ENCODE measurements at regions not wholly inside any gene's neighbourhood (a gene's known extent, or its start where the extent isn't known, plus 50 kb on each side); places are given as distances from the start of the nearest gene placed in this dataset.

- no peak for DNase-seq (ENCODE audit: low spot score)
- no peak for ATAC-seq
These were observed 97.5 kb downstream of the ZNF608 start for GRCh38 chr5:124648902-124649467.

- ATAC-seq = no peak
These were observed 99.1 kb downstream of the ZNF608 start for GRCh38 chr5:124647352-124647751.

GRCh38 chr5:124645396-124645795 is 101.0 kb downstream of the ZNF608 start:
- no peak for DNase-seq (ENCODE audit: low spot score)
- no peak for ATAC-seq

More at GRCh38 chr5:124647352-124647751, 99.1 kb downstream of the ZNF608 start:
- no peak for DNase-seq (ENCODE audit: low spot score)

GRCh38 chr5:124644582-124644981 is 101.9 kb downstream of the ZNF608 start:
- no peak for DNase-seq (ENCODE audit: low spot score)
- ATAC-seq = no peak

- ATAC-seq = no peak
- no peak for DNase-seq (ENCODE audit: low spot score)
These were observed 102.3 kb downstream of the ZNF608 start for GRCh38 chr5:124644138-124644537.

GRCh38 chr5:124643336-124643735 is 103.1 kb downstream of the ZNF608 start:
- no peak for DNase-seq (ENCODE audit: low spot score)
- ATAC-seq = no peak

GRCh38 chr5:124642151-124642550 is 104.3 kb downstream of the ZNF608 start:
- ATAC-seq (peak; percentile 75), DNase-seq (ENCODE audit: low spot score) (no peak)

GRCh38 chr5:124641154-124641792 is 105.2 kb downstream of the ZNF608 start:
- DNase-seq (ENCODE audit: low spot score) (peak; percentile 67), ATAC-seq (peak; percentile 97)

- DNase-seq (ENCODE audit: low spot score) (no peak), ATAC-seq (no peak)
These were observed 107.3 kb downstream of the ZNF608 start for GRCh38 chr5:124639095-124639665.

- no peak for ATAC-seq
- no peak for DNase-seq (ENCODE audit: low spot score)
These were observed 109.4 kb downstream of the ZNF608 start for GRCh38 chr5:124637011-124637410.

GRCh38 chr5:124634741-124635323 is 111.6 kb downstream of the ZNF608 start:
- DNase-seq (ENCODE audit: low spot score) (no peak), ATAC-seq (no peak)

GRCh38 chr5:124634228-124634739 is 112.2 kb downstream of the ZNF608 start:
- ATAC-seq (no peak), DNase-seq (ENCODE audit: low spot score) (no peak)

GRCh38 chr5:124633209-124633608 is 113.2 kb downstream of the ZNF608 start:
- DNase-seq (ENCODE audit: low spot score) = no peak
- ATAC-seq = no peak

GRCh38 chr5:124631874-124632550 is 114.4 kb downstream of the ZNF608 start:
- ATAC-seq (no peak), DNase-seq (ENCODE audit: low spot score) (no peak)

GRCh38 chr5:124630767-124631704 is 115.4 kb downstream of the ZNF608 start:
- no peak for ATAC-seq
- DNase-seq (ENCODE audit: low spot score) = no peak

- ATAC-seq (no peak), DNase-seq (ENCODE audit: low spot score) (no peak)
These were observed 117.5 kb downstream of the ZNF608 start for GRCh38 chr5:124628721-124629596.

GRCh38 chr5:124627815-124628595 is 118.4 kb downstream of the ZNF608 start:
- ATAC-seq (no peak), DNase-seq (ENCODE audit: low spot score) (no peak)

- no peak for DNase-seq (ENCODE audit: low spot score)
- ATAC-seq = no peak
These were observed 120.4 kb downstream of the ZNF608 start for GRCh38 chr5:124626053-124626452.
